T-helper 2 cell treated with Interferon-gamma antibody and Interleukin-4, amounts not matched to agents 5 μg/mL and 100 μg/mL, for 36 hours (primary cell): ENCODE measurements at regions not wholly inside any gene's neighbourhood (a gene's known extent, or its start where the extent isn't known, plus 50 kb on each side); places are given as distances from the start of the nearest gene placed in this dataset.

Experiments used
- DNase-seq: peaks from one replicate; pipeline ENCODE4 v3.0.0; 2021; ENCODE audit warnings: low spot score
- H3K27ac Mint-ChIP-seq: one replicate; pipeline ENCODE4 v1.8.0; 2021; ENCODE audit warnings: mild to moderate bottlenecking, mixed read lengths
- H3K27me3 Mint-ChIP-seq: one replicate; pipeline ENCODE4 v1.8.0; 2021; ENCODE audit warnings: low read depth, mixed read lengths
- H3K36me3 Mint-ChIP-seq: one replicate; pipeline ENCODE4 v1.8.0; 2021; ENCODE audit warnings: low read depth, mixed read lengths
- H3K4me1 Mint-ChIP-seq: one replicate; pipeline ENCODE4 v1.8.0; 2021; ENCODE audit warnings: low read depth, mixed read lengths
- H3K4me3 Mint-ChIP-seq: one replicate; pipeline ENCODE4 v1.8.0; 2022; ENCODE audit warnings: mild to moderate bottlenecking, moderate library complexity, mixed read lengths
- H3K9me3 Mint-ChIP-seq: one replicate; pipeline ENCODE4 v1.8.0; 2021; ENCODE audit warnings: mixed read lengths

DNA sequence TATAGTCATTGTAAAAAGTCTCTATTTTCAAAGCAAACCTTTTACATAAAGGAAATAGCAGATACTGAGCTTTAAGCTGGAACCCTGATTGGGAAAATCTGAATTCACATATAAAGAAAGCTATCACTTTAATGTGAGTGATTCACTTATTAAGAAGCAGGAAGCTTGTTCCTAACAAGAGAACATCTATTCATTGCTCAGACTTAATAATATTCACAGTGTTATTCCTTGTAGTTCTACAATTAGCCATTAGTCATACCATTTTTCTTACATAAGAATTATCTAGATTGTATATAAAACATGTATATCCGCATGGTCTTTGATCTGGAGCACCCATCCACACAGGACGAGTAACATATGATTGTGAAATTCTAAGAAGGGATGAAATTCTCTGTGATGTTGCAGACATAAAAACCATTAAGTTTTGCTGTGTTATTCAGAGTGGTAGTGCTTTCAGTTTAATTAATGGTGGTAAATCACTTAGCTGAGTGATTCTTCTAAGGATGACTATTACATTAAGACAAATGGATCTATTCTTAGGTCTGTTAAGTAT is 71.1 kb upstream of the FOXQ1 start:
- Mint-ChIP-seq H3K4me3 (no peak overlapping the region), H3K4me1 (no peaks in the 10 kb centered on the region), H3K27ac (no peak overlapping the region), H3K9me3 (no peaks in the 10 kb centered on the region), H3K36me3 (no peaks in the 10 kb centered on the region), H3K27me3 (no peaks in the 10 kb centered on the region)
- no peak for DNase-seq

DNA sequence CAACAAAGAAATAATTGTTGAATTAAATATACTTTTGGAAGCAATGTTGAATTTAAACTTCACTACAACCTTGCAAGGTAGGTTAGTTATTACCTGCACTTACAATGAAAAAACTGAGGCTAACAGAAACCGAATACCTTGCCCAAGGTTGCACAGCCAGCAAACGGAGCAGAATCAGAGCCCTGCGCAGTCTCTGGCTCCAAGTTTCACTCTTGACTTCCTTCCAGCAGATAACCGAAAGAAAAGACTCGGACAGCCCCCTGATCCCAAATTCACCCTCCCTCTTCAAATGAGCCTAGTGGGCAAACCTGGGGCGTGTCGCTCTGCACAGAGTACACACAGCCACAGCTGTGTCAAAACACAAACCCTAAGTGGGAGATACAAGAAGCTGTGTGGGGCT is 72.1 kb upstream of the FOXQ1 start:
- H3K9me3 Mint-ChIP-seq = no peaks in the 10 kb centered on the region
- no peaks in the 10 kb centered on the region for H3K4me1 Mint-ChIP-seq
- H3K27ac Mint-ChIP-seq = no peak overlapping the region
- no peaks in the 10 kb centered on the region for H3K36me3 Mint-ChIP-seq
- no peak overlapping the region for H3K4me3 Mint-ChIP-seq
- no peaks in the 10 kb centered on the region for H3K27me3 Mint-ChIP-seq
- DNase-seq = no peak

DNA sequence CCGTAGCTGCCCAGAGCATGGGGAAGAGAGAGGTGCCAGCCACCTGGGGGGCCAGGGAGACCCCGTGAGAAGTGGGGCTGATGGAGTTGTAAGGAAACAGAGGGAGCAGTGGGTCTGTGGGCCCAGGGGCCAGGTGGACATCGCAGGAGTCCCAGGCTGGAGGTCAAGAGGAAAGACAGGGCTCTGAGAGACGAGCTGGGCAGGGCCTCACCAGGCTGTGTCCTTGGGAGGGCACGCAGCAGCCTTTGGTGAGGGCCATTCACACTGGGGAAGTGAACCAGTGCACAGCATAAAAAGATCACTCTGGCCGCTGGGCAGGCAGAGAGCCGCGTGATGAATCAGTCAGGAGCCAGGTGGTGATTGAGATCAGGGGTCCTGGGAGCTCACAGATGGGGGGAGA is 73.9 kb upstream of the FOXQ1 start:
- no peaks in the 10 kb centered on the region for H3K4me1 Mint-ChIP-seq
- no peaks in the 10 kb centered on the region for H3K27me3 Mint-ChIP-seq
- H3K36me3 Mint-ChIP-seq = no peaks in the 10 kb centered on the region
- no peak for DNase-seq
- no peak overlapping the region for H3K4me3 Mint-ChIP-seq
- no peak overlapping the region for H3K27ac Mint-ChIP-seq
- no peaks in the 10 kb centered on the region for H3K9me3 Mint-ChIP-seq

DNA sequence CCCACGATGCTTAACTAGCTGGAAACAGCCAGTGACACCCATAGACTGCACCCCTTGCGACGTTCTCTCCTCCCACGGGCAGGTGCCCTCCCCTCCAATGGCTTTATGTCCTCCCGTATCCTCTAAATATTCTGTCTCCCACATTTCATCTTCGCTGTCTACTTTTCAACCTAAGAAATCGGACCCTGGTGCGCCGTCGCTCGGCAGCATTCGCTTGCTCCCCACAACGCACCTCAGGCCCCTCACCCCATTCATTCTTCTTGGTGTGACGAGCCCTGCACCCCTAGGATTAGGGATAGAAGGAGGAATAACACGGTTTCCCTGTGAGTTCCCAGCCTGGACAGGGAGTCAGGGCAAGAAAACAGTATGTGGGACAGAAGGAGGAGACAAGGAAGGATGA is 74.3 kb upstream of the FOXQ1 start:
- H3K36me3 Mint-ChIP-seq = no peaks in the 10 kb centered on the region
- no peaks in the 10 kb centered on the region for H3K9me3 Mint-ChIP-seq
- no peaks in the 10 kb centered on the region for H3K27me3 Mint-ChIP-seq
- no peak overlapping the region for H3K27ac Mint-ChIP-seq
- no peak for DNase-seq
- no peaks in the 10 kb centered on the region for H3K4me1 Mint-ChIP-seq
- H3K4me3 Mint-ChIP-seq = no peak overlapping the region

DNA sequence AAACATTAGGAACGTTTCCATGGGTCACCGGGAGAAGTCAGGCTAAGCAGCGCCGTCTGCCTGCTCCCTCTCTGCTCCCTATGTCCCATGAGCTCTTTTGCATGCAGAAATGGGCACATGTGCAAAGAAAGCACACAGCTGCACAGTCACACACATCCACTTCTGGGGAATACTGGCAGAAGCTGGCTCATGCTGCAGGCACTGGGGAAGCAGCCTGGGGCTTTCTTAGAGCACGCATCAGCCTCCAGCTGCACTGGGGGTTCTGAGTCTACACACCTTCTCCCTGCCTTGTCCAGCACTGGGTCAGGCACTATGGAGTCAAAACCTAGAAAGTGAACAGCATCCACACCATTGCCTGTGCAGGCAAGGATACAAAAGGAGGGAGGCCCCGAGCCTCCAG is 76.1 kb upstream of the FOXQ1 start:
- no peaks in the 10 kb centered on the region for H3K36me3 Mint-ChIP-seq
- no peaks in the 10 kb centered on the region for H3K9me3 Mint-ChIP-seq
- no peaks in the 10 kb centered on the region for H3K27me3 Mint-ChIP-seq
- H3K4me1 Mint-ChIP-seq = no peaks in the 10 kb centered on the region
- no peak overlapping the region for H3K27ac Mint-ChIP-seq
- no peak for DNase-seq
- no peak overlapping the region for H3K4me3 Mint-ChIP-seq

DNA sequence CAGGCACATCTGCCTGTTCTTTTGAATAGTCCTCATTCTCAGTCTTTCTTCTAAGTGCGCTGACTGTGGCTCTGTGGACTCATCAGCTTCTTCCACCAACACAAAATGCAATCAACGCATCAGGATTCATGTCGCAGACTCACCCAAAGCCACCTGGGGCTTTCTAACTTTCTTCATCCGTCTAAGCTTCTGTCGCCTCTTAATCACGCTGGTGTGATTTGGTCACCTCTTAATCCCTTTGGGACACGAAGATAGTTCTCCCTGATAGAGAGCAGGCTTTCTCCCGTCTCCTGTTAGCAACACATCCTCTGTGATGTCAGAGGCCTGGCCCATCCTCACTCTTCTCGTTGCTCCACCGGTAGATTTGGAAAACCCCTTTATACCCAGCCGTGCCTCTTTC is 78.0 kb upstream of the FOXQ1 start:
- no peaks in the 10 kb centered on the region for H3K4me1 Mint-ChIP-seq
- H3K4me3 Mint-ChIP-seq = no peak overlapping the region
- no peak overlapping the region for H3K27ac Mint-ChIP-seq
- H3K36me3 Mint-ChIP-seq = no peaks in the 10 kb centered on the region
- no peaks in the 10 kb centered on the region for H3K27me3 Mint-ChIP-seq
- DNase-seq = no peak
- no peaks in the 10 kb centered on the region for H3K9me3 Mint-ChIP-seq

DNA sequence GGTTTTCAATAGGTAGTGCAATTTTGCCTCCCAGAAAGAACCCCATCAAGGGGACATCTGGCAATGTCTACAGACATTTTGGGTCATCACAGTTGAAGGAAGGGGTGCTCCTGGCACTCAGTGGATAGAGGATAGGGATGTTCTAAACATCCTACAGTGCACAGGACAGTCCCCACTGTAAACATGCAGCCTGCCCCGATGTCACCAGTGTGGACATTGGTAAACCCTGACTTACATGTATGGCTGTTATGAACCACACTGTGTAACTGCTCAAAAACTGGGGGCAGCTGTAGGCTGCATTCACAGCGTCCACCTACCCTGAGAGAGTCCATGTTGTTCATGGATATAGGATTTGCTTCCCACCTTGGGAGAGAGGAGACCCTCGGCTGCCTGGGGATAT is 79.3 kb upstream of the FOXQ1 start:
- no peaks in the 10 kb centered on the region for H3K4me1 Mint-ChIP-seq
- no peaks in the 10 kb centered on the region for H3K36me3 Mint-ChIP-seq
- no peaks in the 10 kb centered on the region for H3K27me3 Mint-ChIP-seq
- no peak overlapping the region for H3K4me3 Mint-ChIP-seq
- H3K27ac Mint-ChIP-seq = no peak overlapping the region
- no peaks in the 10 kb centered on the region for H3K9me3 Mint-ChIP-seq
- no peak for DNase-seq

DNA sequence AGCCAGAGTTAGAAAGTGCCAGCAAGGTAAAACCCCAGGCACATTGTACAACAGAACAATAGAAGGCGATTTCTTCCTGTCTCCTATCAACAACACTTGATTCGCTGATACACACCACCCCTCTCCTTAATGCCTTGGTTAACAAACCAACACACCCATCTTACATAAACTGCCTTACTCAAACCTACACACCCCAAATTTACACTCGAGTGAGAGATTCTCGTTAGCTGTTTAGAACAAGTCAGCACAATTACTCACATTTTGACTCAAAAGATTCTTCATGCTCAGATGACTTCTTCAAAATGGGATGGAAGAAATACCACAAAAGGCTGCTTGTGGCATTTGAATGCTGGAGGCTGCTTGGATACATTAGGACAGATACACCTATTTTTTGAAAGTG is 80.0 kb upstream of the FOXQ1 start:
- Mint-ChIP-seq H3K4me3 (no peak overlapping the region), H3K4me1 (no peaks in the 10 kb centered on the region), H3K36me3 (no peaks in the 10 kb centered on the region), H3K27ac (no peak overlapping the region), H3K9me3 (no peaks in the 10 kb centered on the region), H3K27me3 (no peaks in the 10 kb centered on the region)
- no peak for DNase-seq

DNA sequence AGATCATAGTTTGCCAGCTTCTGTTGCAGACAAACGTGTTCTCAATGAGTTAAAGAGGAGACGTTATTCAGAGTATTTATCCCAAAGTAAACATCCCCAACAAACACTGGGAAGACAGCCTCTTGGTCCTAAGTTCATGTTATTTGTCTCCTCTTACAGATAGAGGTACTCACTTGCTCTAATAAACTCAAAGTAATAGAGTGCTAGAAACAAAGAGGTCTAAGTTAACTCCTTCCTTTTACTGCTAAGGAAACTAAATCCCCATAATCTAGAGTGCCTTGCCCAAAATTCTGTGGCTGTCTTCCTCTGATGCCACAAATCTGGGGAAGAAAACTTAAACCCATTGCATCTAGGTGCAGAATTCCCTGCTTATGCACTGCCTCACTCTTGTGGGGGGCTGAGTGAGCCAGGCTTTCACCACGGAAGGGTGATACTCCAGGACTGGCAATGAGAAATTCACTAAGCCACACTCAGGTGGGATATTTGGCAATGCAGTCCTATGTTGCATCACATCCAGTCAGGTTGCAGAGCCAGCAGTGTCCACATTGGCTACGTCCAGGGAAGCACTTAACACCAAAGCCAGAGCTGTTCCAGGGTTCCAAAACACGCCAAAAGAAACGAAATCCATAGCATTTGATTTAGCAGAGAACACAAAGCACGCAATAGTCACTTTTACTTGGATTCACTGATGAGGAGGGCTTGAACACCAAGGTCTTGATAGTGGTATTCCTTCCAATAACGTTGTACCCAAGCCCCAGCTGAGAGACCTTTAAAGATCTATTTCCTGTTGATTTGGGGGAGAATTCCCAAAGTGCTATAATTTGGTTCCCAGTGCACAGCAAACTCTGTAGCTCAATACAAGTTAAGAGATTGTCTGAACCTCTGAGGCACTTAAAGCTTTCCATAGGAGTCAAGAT is 81.0 kb upstream of the FOXQ1 start:
- H3K4me3 Mint-ChIP-seq = no peak overlapping the region
- H3K9me3 Mint-ChIP-seq = no peaks in the 10 kb centered on the region
- H3K36me3 Mint-ChIP-seq = no peaks in the 10 kb centered on the region
- H3K27me3 Mint-ChIP-seq = no peaks in the 10 kb centered on the region
- no peak for DNase-seq
- H3K4me1 Mint-ChIP-seq = no peaks in the 10 kb centered on the region
- no peak overlapping the region for H3K27ac Mint-ChIP-seq

DNA sequence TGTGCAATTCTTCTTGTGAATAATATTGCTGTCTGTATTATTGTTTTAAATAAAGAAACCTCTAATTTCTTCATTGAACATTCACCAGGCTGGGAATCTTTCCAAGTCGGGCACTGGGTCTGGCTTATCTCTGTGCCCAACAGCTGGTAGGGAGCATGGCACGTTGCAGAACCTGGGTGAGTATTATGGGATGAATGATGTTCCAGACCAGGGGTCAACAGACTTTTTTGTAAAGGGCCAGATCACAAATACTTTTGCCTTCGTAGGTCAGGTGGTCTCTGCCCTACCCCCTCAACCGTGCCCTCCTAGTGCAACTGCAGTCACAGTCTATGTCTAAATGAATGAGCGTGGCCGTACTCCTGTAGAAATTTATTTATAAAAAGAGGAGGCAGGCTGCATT is 81.6 kb upstream of the FOXQ1 start:
- Mint-ChIP-seq H3K4me3 (no peak overlapping the region), H3K36me3 (no peaks in the 10 kb centered on the region), H3K9me3 (no peaks in the 10 kb centered on the region), H3K27me3 (no peaks in the 10 kb centered on the region), H3K4me1 (no peaks in the 10 kb centered on the region), H3K27ac (no peak overlapping the region)
- no peak for DNase-seq

DNA sequence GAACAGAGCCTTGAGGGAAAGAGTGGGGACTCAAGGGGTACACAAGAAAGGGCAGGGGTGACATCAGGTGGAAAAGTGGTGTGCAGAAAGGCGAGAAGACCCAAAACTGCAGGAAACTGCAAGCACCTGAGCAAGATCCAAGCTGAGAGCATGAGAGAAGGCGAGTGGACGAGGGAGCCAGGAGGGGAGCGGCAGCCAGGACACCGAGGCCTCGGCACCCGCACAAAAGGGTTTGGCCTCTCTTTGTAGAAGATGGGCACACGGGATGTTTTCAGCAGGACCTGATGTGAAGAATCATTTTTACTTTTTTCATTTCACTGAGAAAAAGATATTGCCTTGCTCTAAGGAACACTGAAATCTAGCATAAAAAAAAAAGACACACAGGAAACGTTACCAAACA is 82.1 kb upstream of the FOXQ1 start:
- H3K9me3 Mint-ChIP-seq = no peaks in the 10 kb centered on the region
- H3K27ac Mint-ChIP-seq = no peak overlapping the region
- no peaks in the 10 kb centered on the region for H3K27me3 Mint-ChIP-seq
- H3K4me1 Mint-ChIP-seq = no peaks in the 10 kb centered on the region
- no peak for DNase-seq
- no peak overlapping the region for H3K4me3 Mint-ChIP-seq
- H3K36me3 Mint-ChIP-seq = no peaks in the 10 kb centered on the region

DNA sequence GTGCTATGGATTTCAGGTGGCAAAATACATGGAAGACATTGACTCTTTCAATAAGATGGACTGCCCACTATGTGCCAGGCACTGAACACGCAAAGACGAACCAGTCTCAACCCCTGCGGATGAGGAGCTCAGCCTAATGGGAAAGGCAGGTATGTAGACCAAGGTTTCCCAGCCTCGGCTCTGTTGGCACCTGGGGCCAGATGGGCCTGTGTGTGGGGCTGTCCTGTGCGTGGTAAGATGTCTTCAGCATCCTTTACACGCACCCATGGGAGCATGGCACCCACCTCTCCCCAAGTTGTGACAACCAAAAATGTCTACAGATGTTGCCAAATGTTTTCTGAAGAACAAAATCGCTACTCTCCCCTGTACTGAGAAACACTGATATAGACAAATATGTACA is 82.6 kb upstream of the FOXQ1 start:
- no peak overlapping the region for H3K27ac Mint-ChIP-seq
- no peaks in the 10 kb centered on the region for H3K4me1 Mint-ChIP-seq
- H3K9me3 Mint-ChIP-seq = no peaks in the 10 kb centered on the region
- DNase-seq = no peak
- no peaks in the 10 kb centered on the region for H3K27me3 Mint-ChIP-seq
- H3K4me3 Mint-ChIP-seq = no peak overlapping the region
- no peaks in the 10 kb centered on the region for H3K36me3 Mint-ChIP-seq

DNA sequence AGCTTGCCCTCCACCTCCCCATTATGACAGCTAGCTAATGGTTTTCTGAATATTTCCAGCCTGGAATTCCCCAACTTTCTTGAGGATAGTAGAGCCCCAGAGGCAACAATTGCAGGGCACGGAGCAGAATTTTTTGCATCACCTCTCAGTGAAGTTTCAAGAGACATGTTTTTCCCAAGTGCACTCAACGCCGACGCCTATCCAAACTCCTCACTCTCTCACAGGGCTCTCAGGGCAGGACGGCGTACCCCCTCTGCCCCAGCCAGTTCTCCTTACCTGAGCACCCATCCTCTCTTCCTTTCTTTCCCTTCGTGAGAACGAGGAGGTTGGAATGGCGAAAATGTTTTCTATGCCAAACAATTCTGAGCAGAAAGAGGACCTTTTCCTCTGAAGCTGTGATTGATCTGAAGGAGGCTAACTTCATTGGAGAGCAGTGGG is 83.1 kb upstream of the FOXQ1 start:
- Mint-ChIP-seq H3K9me3 (no peaks in the 10 kb centered on the region), H3K36me3 (no peaks in the 10 kb centered on the region), H3K27me3 (no peaks in the 10 kb centered on the region), H3K27ac (no peak overlapping the region), H3K4me1 (no peaks in the 10 kb centered on the region), H3K4me3 (no peak overlapping the region)
- DNase-seq = no peak

DNA sequence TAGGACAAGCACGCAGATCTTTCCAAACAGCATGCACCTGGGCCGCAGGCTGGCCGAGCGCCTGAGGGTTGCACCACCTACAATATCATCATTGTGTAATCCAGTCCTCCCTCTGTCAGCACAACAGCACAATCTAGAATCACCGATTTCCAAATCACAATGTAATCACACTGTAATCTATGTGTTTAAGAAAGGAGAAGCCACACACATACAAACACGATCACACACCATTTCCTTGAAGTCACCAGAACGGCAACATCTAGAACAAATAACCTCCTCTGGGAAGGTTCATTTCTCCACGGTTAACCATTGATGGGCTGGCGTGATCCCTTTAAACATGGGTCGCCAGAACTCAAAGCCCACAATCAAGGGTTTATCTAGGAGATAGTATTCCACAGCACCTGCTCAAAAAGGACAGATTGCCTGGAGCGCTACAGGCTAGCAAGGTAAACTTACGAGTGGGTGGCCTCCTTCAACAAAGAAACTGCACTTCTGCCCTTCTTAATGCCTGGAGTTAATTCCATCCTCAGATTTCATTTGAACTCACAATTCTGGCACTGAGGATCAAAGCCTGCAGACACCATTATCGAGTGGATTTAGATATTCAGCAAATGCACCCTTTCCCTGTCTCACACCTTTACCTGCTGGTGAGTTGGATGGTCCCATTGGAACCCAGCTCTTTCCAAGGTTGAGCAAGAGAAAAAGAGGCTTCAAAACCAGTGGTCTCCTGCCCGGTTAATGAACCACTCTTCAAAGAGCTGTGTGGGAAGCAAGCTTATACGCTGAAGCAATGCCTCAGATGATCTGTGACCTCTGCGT is 83.8 kb upstream of the FOXQ1 start:
- Mint-ChIP-seq H3K27me3 (no peaks in the 10 kb centered on the region), H3K4me3 (no peak overlapping the region), H3K9me3 (no peaks in the 10 kb centered on the region), H3K4me1 (no peaks in the 10 kb centered on the region), H3K36me3 (no peaks in the 10 kb centered on the region), H3K27ac (no peak overlapping the region)
- no peak for DNase-seq
